Stimulated activated CD4-positive, alpha-beta T cell treated with anti-CD3 and anti-CD28 coated beads, Interleukin-4, amount 100 ng/mL, for 4 hours (primary cell): ENCODE measurements at regions not wholly inside any gene's neighbourhood (a gene's known extent, or its start where the extent isn't known, plus 50 kb on each side); places are given as distances from the start of the nearest gene placed in this dataset.

Experiments used
- DNase-seq, 2 experiments: peaks; one replicate each; pipeline ENCODE4 v3.0.0-alpha.2; 2020

GRCh38 chr2:42849311-42849710 lies 56.9 kb upstream of the HAAO start:
- no peak for DNase-seq

- no peak for DNase-seq
Observed at GRCh38 chr2:42848726-42849290, 56.4 kb upstream of the HAAO start.

- no peak for DNase-seq
Observed at GRCh38 chr2:42848265-42848664, 55.9 kb upstream of the HAAO start.

- DNase-seq: no peak
Observed at GRCh38 chr2:42847596-42848151, 55.3 kb upstream of the HAAO start.

DNA sequence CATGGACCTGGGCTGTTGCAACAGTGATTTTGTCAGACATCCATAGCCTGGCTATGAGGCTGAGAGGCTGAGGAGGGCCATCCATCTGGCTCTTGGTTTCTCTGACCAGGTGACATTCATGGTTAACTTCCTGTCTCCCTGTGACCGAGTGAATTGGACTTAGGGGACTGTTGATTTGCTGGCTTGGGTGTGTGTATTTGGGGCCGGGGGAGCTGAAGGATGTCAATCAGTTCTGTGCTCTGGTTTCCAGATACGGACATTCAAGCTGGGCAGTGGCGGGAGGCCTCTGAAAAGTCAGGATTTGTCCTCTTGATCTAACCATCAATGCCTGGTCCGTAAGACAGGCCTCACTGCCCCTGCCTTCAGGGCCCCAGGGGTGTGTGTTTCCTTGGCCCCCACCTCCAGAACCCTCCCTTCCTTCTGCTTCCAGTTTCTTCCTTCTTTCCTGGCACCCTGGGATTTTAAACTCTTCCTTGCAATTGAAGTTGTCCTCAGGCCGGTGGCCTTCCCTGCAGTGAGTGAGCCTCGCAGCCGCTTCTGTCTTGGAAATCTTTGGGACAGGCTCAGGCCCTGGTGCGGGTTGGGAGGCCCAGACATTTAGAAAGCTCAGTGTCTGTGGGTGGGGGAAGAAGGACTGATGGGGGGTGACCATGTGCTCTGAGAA lies 54.7 kb upstream of the HAAO start:
- DNase-seq: no peak

GRCh38 chr2:42846026-42846425 lies 53.6 kb upstream of the HAAO start:
- DNase-seq: no peak

DNA sequence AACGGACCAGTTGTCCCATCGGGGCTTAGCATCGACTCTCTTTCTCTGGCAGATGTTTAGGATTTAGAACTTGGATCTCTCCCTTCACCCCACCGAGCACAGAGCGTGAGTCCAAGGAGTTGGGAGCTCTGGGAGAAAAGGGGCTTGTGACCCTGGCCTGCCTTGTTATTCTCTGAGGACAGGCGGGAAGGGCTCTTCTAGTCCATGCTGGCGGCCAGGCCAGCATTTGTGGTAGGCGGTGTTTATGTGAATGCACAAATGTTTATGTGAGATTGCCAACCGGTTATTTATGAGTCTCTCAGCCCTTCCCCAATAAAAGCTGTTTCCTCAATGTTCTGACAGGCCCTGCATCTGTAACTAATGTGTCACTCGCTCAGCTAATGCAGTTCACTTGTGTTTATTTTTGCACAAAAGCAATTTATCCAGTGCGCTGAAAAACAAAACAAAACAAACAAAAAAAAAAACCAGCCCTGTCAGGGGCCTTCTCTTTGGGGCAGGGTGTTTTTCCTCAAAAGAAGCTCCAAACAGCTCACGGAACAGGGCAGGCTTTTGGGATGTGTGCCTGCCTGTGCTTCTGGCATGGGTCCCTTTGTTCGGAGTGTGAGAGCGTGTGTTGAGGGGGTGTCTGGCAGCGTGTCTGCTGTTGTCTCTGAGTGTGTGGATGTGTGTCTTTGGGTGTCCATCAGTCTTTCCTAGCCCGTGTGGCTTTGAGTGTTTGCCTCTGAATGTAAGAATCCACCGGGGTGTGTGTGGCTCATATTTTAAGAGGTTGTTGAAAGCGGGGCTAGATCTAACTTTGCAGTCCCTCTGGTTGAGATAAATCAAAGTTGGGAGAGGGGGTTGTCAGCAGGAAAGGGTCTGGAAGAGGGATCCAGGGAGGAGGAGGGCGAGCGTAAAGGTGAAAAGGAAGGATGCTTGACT lies 52.8 kb upstream of the HAAO start:
- DNase-seq: no peak

GRCh38 chr2:42844366-42844765 lies 52.0 kb upstream of the HAAO start:
- no peak for DNase-seq

DNA sequence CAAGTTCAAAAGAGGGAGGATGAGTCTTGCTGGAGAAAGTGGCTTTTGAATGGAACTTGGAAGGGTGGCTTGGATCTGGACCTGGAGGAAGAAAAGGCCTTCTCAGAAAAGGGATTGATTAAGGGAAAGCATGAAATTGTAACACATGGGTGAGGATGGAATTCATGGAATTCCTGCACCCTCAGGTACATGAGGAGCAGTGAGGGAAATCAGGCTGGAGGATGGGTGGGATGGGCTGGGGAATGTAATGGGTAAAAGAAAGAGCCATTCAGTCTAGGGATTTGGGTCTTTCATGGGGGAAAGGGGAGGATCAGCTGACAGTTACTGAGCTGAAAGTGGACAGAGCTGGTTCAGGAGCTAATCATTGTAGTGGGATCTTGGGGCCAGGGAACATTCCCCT lies 51.2 kb upstream of the HAAO start:
- no peak for DNase-seq

DNA sequence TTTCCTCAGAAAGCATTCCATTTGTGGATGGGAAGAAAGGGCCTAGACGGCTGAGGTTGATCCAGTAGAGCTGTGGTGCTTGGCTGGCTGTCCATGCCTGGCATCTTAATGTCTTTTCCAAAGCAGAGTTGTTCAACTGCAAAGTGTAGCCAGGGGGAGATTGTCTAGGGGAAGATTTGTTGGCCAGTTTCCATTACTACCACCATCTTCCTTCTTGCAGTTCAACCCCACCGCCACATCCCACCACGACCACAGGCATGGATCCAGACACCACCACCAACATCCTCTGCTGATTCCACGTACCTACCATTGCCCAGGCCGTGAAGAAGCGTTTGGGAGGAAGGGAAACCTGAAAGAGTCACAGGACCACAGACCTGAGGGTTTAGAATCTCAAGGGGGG lies 50.7 kb upstream of the HAAO start:
- DNase-seq: no peak

GRCh38 chr2:42842466-42842865 lies 50.1 kb upstream of the HAAO start:
- DNase-seq: no peak
